ENCODE measurements at regions not wholly inside any gene's neighbourhood (a gene's known extent, or its start where the extent isn't known, plus 50 kb on each side); places are given as distances from the start of the nearest gene placed in this dataset.

GRCh38 chr12:11573880-11574279, 75.6 kb upstream of the ETV6 start:
- TF ChIP-seq CTCF (IDR thresholded peaks at IDR 0.05; ENCODE audit: low read depth, low read length, missing input control) (no peak), MAX (IDR thresholded peaks at IDR 0.05) (no peak), YY1 (IDR thresholded peaks at IDR 0.05) (no peak), RXRA (IDR thresholded peaks at IDR 0.05) (no peak), TAF1 (conservative IDR thresholded peaks at IDR 0.05) (no peak), GABPA (IDR thresholded peaks at IDR 0.05 in 1 of 2, conservative IDR thresholded peaks at IDR 0.05 in 1 of 2) (no peak), RAD21 (IDR thresholded peaks at IDR 0.05) (no peak), HNF4G (IDR thresholded peaks at IDR 0.05) (no peak), REST (IDR thresholded peaks at IDR 0.05) (no peak), JUND (IDR thresholded peaks at IDR 0.05) (no peak), ATF3 (IDR thresholded peaks at IDR 0.05) (no peak), SP1 (IDR thresholded peaks at IDR 0.05) (no peak)
